OCI-LY3 (cell line): ENCODE measurements at regions not wholly inside any gene's neighbourhood (a gene's known extent, or its start where the extent isn't known, plus 50 kb on each side); places are given as distances from the start of the nearest gene placed in this dataset.

Experiments
- H2AFZ ChIP-seq: fragments of 200-600, 300-600 bp; shearing (Covaris generic); 2 replicates; pipeline ENCODE4 v1.6.0; 2014; ENCODE audit warnings: antibody characterized with exemption, low read depth, low read length
- H3K27ac ChIP-seq: fragments of 200-600, 300-600 bp; sonication (generic); 2 replicates; pipeline ENCODE4 v1.5.1; 2014; ENCODE audit warnings: mild to moderate bottlenecking, low read length, moderate library complexity, mixed read lengths
- H3K27me3 ChIP-seq: fragments of 200-600, 300-600 bp; sonication (generic); 2 replicates; pipeline ENCODE4 v1.6.1; 2014; ENCODE audit warnings: low read depth, low read length, mixed read lengths
- H3K36me3 ChIP-seq: fragments of 200-600, 300-600 bp; sonication (generic); replicated peaks from 2 replicates; pipeline ENCODE3; 2014; ENCODE audit warnings: low read depth, low read length, mixed read lengths
- H3K4me1 ChIP-seq: fragments of 300-600, 200-600 bp; sonication (generic); 2 replicates; pipeline ENCODE4 v1.6.1; 2014; ENCODE audit warnings: low read length, mixed read lengths
- H3K4me2 ChIP-seq: fragments of 200-600, 300-600 bp; sonication (generic); 2 replicates; pipeline ENCODE4 v1.6.1; 2014; ENCODE audit warnings: low read length, mixed read lengths
- H3K4me3 ChIP-seq: fragments of 300-600, 200-600 bp; sonication (generic); 2 replicates; pipeline ENCODE4 v1.5.1; 2014; ENCODE audit warnings: antibody characterized with exemption, mild to moderate bottlenecking, low read length, moderate library complexity
- H3K79me2 ChIP-seq: fragments of 300-600, 200-600 bp; shearing (Covaris generic); 2 replicates; pipeline ENCODE4 v1.6.1; 2014; ENCODE audit warnings: mild to moderate bottlenecking, low read length, mixed read lengths
- H3K9ac ChIP-seq: fragments of 300-600, 200-600 bp; shearing (Covaris generic); 2 replicates; pipeline ENCODE4 v1.6.0; 2014; ENCODE audit warnings: mild to moderate bottlenecking, low read length, moderate library complexity
- H3K9me3 ChIP-seq: fragments of 200-600, 300-600 bp; shearing (Covaris generic); 2 replicates; pipeline ENCODE4 v1.6.1; 2014; ENCODE audit warnings: low read length, mixed read lengths; ENCODE audit not compliant: insufficient read depth
- H4K20me1 ChIP-seq: fragments of 200-600, 300-600 bp; sonication (generic); 2 replicates; pipeline ENCODE4 v1.6.1; 2016; ENCODE audit warnings: low read length, mixed read lengths; ENCODE audit not compliant: insufficient read depth
- CTCF ChIP-seq: fragments of 200-600, 300-600 bp; sonication (generic); IDR thresholded peaks from 2 replicates; pipeline ENCODE4 v1.5.1; 2014; ENCODE audit warnings: antibody characterized with exemption, low read length, low read depth
- EZH2phosphoT487 ChIP-seq: fragments of 200-600 bp; shearing (Covaris generic); IDR thresholded peaks from 2 replicates; pipeline ENCODE4 v1.6.1; 2018; ENCODE audit warnings: antibody characterized with exemption, mixed run types, low read depth

- no peaks in the 10 kb centered on the region for H3K36me3 ChIP-seq
- H3K9me3 ChIP-seq, result no peaks in the 10 kb centered on the region
- TF ChIP-seq CTCF (no peak), EZH2phosphoT487 (no peak)
- no peak overlapping the region for H3K27ac ChIP-seq
- no peak overlapping the region for H3K4me2 ChIP-seq
- H3K4me1 ChIP-seq, result no peaks in the 10 kb centered on the region
- H3K79me2 ChIP-seq, result no peaks in the 10 kb centered on the region
- H3K27me3 ChIP-seq, result no peaks in the 10 kb centered on the region
- no peak overlapping the region for H2AFZ ChIP-seq
- no peak overlapping the region for H3K4me3 ChIP-seq
- H4K20me1 ChIP-seq, result no peaks in the 10 kb centered on the region
- no peak overlapping the region for H3K9ac ChIP-seq
Measured at GRCh38 chr11:109798521-109798920, 294.7 kb upstream of the ZC3H12C start.

- TF ChIP-seq EZH2phosphoT487 (no peak), CTCF (no peak)
Measured at GRCh38 chr11:109799604-109800003, 293.6 kb upstream of the ZC3H12C start.

GRCh38 chr11:109804911-109805310 lies 288.3 kb upstream of the ZC3H12C start:
- no peaks in the 10 kb centered on the region for H3K79me2 ChIP-seq
- no peak overlapping the region for H3K4me3 ChIP-seq
- H3K9me3 ChIP-seq, result no peaks in the 10 kb centered on the region
- H2AFZ ChIP-seq, result no peak overlapping the region
- TF ChIP-seq CTCF (no peak), EZH2phosphoT487 (no peak)
- no peaks in the 10 kb centered on the region for H4K20me1 ChIP-seq
- no peaks in the 10 kb centered on the region for H3K4me1 ChIP-seq
- no peak overlapping the region for H3K4me2 ChIP-seq
- no peaks in the 10 kb centered on the region for H3K27me3 ChIP-seq
- H3K36me3 ChIP-seq, result no peaks in the 10 kb centered on the region
- no peak overlapping the region for H3K9ac ChIP-seq
- H3K27ac ChIP-seq, result no peak overlapping the region

More at GRCh38 chr11:109799604-109800003, 293.6 kb upstream of the ZC3H12C start:
- Histone ChIP-seq H3K27ac (no peak overlapping the region), H3K4me3 (no peak overlapping the region), H3K27me3 (no peaks in the 10 kb centered on the region), H2AFZ (no peak overlapping the region), H3K36me3 (no peaks in the 10 kb centered on the region), H3K9me3 (no peaks in the 10 kb centered on the region), H3K4me1 (no peaks in the 10 kb centered on the region), H3K4me2 (no peak overlapping the region), H4K20me1 (no peaks in the 10 kb centered on the region), H3K9ac (no peak overlapping the region), H3K79me2 (no peaks in the 10 kb centered on the region)

- TF ChIP-seq EZH2phosphoT487 (no peak), CTCF (no peak)
- no peak overlapping the region for H3K4me3 ChIP-seq
- H3K27me3 ChIP-seq, result no peaks in the 10 kb centered on the region
- no peaks in the 10 kb centered on the region for H3K4me1 ChIP-seq
- H3K27ac ChIP-seq, result no peak overlapping the region
- no peak overlapping the region for H3K9ac ChIP-seq
- H3K9me3 ChIP-seq, result no peaks in the 10 kb centered on the region
- no peaks in the 10 kb centered on the region for H4K20me1 ChIP-seq
- H2AFZ ChIP-seq, result no peak overlapping the region
- no peaks in the 10 kb centered on the region for H3K36me3 ChIP-seq
- H3K4me2 ChIP-seq, result no peak overlapping the region
- H3K79me2 ChIP-seq, result no peaks in the 10 kb centered on the region
Measured at GRCh38 chr11:109806205-109806604, 287.0 kb upstream of the ZC3H12C start.
